ENCODE measurements at regions not wholly inside any gene's neighbourhood (a gene's known extent, or its start where the extent isn't known, plus 50 kb on each side); places are given as distances from the start of the nearest gene placed in this dataset.
A peak's percentile ranks its signal among the peaks of the same experiment; 100 is the strongest.

DNA sequence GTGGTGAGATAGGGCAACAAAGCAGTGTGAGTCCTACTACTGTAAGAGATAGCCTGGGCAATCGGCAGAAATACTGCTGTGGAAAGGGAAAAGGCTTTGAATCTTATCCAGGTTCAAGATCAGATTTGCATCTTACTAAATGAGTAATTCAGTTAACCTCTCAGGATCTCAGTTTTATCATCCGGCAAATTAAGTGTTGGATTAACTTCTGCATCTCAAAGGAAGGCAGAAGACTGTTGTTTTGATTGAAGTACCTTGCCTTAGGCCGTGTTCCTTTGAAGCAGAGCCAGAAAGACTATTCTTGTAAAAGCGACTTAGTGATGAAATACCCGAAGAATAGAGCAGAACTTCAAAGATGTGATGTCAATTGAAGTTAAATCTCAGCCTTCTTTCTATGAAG is 612.9 kb upstream of the USP24 start:
- H4K20me1 ChIP-seq (ENCODE audit: insufficient read depth): no peaks in the 10 kb centered on the region
- no peaks in the 10 kb centered on the region for H3K9me2 ChIP-seq (ENCODE audit: insufficient read depth)
- no peaks in the 10 kb centered on the region for H3K36me3 ChIP-seq (ENCODE audit: low read depth)
- H3K27me3 ChIP-seq (ENCODE audit: insufficient read depth, low read depth): no peaks in the 10 kb centered on the region
- intact Hi-C loops (cut with micrococcal nuclease; ENCODE audit: unreplicated experiment): no loop called here
- H2AFZ ChIP-seq: no peak overlapping the region
- no peak overlapping the region for H3K4me3 ChIP-seq
- TF ChIP-seq, protein P1, sequence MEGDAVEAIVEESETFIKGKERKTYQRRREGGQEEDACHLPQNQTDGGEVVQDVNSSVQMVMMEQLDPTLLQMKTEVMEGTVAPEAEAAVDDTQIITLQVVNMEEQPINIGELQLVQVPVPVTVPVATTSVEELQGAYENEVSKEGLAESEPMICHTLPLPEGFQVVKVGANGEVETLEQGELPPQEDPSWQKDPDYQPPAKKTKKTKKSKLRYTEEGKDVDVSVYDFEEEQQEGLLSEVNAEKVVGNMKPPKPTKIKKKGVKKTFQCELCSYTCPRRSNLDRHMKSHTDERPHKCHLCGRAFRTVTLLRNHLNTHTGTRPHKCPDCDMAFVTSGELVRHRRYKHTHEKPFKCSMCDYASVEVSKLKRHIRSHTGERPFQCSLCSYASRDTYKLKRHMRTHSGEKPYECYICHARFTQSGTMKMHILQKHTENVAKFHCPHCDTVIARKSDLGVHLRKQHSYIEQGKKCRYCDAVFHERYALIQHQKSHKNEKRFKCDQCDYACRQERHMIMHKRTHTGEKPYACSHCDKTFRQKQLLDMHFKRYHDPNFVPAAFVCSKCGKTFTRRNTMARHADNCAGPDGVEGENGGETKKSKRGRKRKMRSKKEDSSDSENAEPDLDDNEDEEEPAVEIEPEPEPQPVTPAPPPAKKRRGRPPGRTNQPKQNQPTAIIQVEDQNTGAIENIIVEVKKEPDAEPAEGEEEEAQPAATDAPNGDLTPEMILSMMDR (conservative IDR thresholded peaks at IDR 0.05): no peak
- TF ChIP-seq EZH2 (IDR thresholded peaks at IDR 0.05; ENCODE audit: low read depth): no peak
- no peaks in the 10 kb centered on the region for H3F3A ChIP-seq (ENCODE audit: insufficient read depth, low read depth)
- no TSS peak for BruUV-seq (replicated peaks)
- no peaks in the 10 kb centered on the region for H3K4me1 ChIP-seq (replicated peaks; ENCODE audit: insufficient read depth)
- H3K9me3 ChIP-seq (ENCODE audit: insufficient read depth, low read depth): no peaks in the 10 kb centered on the region
- no peak overlapping the region for H3K4me2 ChIP-seq
- no peaks in the 10 kb centered on the region for H3K79me2 ChIP-seq (ENCODE audit: low read depth)
- ChIA-PET POLR2A (ENCODE audit: unreplicated experiment) (no interaction called here), CTCF (no interaction called here)
- DNase-seq: peak in 1 of 2 experiments; percentile 56
- H3K27ac ChIP-seq: no peak overlapping the region

DNA sequence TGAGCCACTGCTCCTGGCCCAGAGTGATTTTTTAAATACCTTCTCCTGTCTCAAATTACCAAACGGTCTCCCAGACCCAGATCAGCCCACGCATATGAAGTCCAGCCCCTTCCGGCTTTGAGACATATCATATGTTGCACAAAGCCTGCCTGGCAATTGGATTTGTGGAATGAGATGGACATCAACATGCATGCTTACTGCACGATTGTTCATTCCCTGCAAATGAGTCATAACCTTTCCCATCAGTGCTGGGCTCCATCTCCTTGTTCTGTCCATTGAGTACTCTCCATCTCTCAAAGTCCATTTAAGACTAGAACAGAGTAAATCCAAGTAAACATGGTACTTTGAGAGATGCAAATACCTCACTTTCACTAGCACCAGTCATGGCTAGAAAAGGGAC is 612.2 kb upstream of the USP24 start:
- ChIA-PET CTCF (no interaction called here), POLR2A (ENCODE audit: unreplicated experiment) (no interaction called here)
- no peaks in the 10 kb centered on the region for H3K79me2 ChIP-seq (ENCODE audit: low read depth)
- DNase-seq: peak in 1 of 2 experiments; percentile 17
- TF ChIP-seq EZH2 (IDR thresholded peaks at IDR 0.05; ENCODE audit: low read depth): no peak
- TF ChIP-seq, protein P1 (conservative IDR thresholded peaks at IDR 0.05): no peak
- H3K9me3 ChIP-seq (ENCODE audit: insufficient read depth, low read depth): no peaks in the 10 kb centered on the region
- no peak overlapping the region for H3K4me2 ChIP-seq
- no peak overlapping the region for H3K4me3 ChIP-seq
- H3K36me3 ChIP-seq (ENCODE audit: low read depth): no peaks in the 10 kb centered on the region
- no peak overlapping the region for H2AFZ ChIP-seq
- no peak overlapping the region for H3K27ac ChIP-seq
- H4K20me1 ChIP-seq (ENCODE audit: insufficient read depth): no peaks in the 10 kb centered on the region
- no peaks in the 10 kb centered on the region for H3F3A ChIP-seq (ENCODE audit: insufficient read depth, low read depth)
- no peaks in the 10 kb centered on the region for H3K27me3 ChIP-seq (ENCODE audit: insufficient read depth, low read depth)
- H3K4me1 ChIP-seq (replicated peaks; ENCODE audit: insufficient read depth): no peaks in the 10 kb centered on the region
- no TSS peak for BruUV-seq (replicated peaks)
- intact Hi-C loops (cut with micrococcal nuclease; ENCODE audit: unreplicated experiment): no loop called here
- H3K9me2 ChIP-seq (ENCODE audit: insufficient read depth): no peaks in the 10 kb centered on the region

DNA sequence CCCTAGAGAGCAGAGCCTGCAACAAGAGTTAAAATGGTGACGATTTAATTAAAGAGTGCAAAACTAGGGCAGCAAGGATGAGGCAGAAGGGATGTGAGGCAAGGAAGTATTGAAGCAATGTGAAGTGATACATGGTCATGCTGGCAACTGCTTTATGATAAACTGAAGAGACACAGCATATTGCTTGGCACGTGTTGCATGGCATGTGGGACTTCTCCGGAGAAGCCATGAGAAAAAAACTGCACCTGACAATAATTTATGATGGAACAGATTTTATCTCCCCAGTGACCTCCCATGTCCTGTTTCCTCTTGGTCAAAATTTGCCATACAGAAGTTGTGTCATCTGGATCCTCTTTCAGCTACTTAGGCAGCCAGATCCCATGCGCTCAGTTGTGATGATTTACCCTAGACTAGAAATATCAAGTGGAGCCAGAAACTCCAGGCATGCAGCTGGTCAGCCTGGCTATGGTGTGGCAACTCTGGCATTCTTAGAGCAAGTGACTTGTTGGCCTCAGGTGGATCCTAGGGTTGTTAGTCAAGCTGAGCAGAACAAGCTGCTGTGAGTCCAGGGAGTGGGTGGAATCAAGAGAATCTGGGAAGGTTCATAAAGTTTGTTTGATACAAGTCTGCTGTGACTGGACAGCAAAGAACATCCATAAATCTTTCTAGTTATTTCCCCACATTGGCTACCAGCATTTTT is 611.4 kb upstream of the USP24 start:
- BruUV-seq (replicated peaks): no TSS peak
- H3K27me3 ChIP-seq (ENCODE audit: insufficient read depth, low read depth): no peaks in the 10 kb centered on the region
- H3K4me1 ChIP-seq (replicated peaks; ENCODE audit: insufficient read depth): no peaks in the 10 kb centered on the region
- DNase-seq: no peak
- ChIA-PET POLR2A (ENCODE audit: unreplicated experiment) (no interaction called here), CTCF (no interaction called here)
- H3F3A ChIP-seq (ENCODE audit: insufficient read depth, low read depth): no peaks in the 10 kb centered on the region
- TF ChIP-seq EZH2 (IDR thresholded peaks at IDR 0.05; ENCODE audit: low read depth): no peak
- TF ChIP-seq, protein P1 (conservative IDR thresholded peaks at IDR 0.05): no peak
- no peak overlapping the region for H3K27ac ChIP-seq
- H3K9me3 ChIP-seq (ENCODE audit: insufficient read depth, low read depth): no peaks in the 10 kb centered on the region; the same call in 1 of the 2 replicates
- intact Hi-C loops (cut with micrococcal nuclease; ENCODE audit: unreplicated experiment): no loop called here
- H3K4me3 ChIP-seq: no peak overlapping the region
- H4K20me1 ChIP-seq (ENCODE audit: insufficient read depth): no peaks in the 10 kb centered on the region
- no peak overlapping the region for H2AFZ ChIP-seq
- no peak overlapping the region for H3K4me2 ChIP-seq
- H3K9me2 ChIP-seq (ENCODE audit: insufficient read depth): no peaks in the 10 kb centered on the region
- no peaks in the 10 kb centered on the region for H3K36me3 ChIP-seq (ENCODE audit: low read depth)
- H3K79me2 ChIP-seq (ENCODE audit: low read depth): no peaks in the 10 kb centered on the region
